Urothelium cell line (cell line): ENCODE measurements at regions not wholly inside any gene's neighbourhood (a gene's known extent, or its start where the extent isn't known, plus 50 kb on each side); places are given as distances from the start of the nearest gene placed in this dataset.

Experiments used
- DNase-seq: peaks from one replicate; pipeline ENCODE4 v3.0.0; 2011; ENCODE audit warnings: low spot score, mixed read lengths
- FAIRE-seq: peaks from 2 replicates; lab custom pipeline; 2011; peaks lifted over from hg19 to GRCh38; lab: Jason Lieb, UNC

DNA sequence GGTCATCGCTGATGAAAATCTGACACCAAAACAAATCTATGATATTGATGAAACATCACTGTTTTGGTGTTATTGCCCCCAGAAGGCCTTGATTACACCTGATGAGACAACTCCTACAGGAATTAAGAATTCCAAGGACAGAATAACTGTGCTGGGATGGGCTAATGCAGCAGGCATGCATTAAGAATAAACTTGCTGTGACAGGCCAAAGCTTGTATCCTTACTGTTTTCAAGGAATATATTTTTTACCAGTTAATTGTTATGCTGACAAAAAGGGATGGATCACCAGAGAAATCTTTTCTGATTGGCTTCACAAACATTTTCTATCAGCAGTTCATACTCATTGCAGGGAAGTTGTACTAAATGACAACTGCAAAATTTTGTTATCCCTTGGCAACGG is 278.2 kb downstream of the IKZF2 start:
- no peak for DNase-seq
- no peak for FAIRE-seq

DNA sequence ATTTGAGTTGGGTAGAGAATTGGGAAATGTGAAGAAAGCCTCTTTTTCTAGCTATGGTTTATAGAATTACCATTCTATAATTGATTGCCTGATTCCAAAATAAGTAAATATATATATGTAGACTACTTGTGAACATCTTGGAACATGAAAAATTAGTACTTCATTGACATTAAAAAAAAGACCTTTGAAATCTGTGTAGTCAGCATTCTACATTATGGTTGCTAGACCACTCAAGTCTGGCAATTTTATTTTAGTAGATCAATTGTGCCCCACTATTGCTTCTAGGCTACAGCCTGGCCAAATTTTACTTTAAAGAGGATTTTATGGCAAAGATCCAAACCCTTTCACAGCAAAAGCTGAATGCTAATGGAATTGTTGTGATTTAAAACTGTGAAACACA is 279.8 kb downstream of the IKZF2 start:
- DNase-seq = no peak
- no peak for FAIRE-seq

DNA sequence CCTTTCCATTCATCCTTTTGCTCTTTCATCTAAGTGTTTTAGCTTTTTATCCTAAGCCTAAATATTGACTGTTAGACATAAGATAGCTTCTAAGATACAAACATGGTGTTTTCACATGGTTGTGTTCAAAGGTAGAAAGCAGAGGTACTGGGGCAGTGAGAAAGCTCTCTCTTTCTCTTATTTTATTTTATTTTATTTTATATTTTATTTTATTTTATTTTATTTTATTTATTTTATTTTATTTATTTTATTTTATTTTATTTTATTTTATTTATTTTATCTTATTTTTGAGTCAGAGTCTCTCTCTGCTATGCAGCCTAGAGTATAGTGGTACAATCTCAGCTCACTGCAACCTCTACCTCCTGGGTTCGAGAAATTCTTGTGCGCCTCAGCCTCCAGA is 287.2 kb downstream of the IKZF2 start:
- FAIRE-seq = no peak
- DNase-seq = no peak

DNA sequence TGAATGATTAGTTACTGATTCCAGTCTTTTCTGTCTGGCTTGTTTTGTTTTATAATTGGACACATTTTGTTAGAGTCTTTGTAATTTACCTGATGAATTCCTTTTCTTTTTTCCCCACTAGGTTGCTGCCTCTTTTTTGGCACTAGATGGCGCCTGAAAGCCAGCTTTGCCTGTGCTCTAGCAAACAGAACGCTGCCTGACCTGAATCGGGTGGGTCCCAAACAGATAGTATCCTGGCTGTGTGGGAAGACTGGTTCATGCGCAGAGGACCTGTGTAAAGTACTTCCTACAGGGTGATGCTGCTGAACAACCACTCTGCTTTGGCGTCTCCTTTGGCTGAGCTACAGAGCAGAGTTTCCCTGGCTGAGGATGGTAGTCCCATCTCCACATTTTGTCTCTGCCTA is 288.2 kb downstream of the IKZF2 start:
- DNase-seq = peak; percentile 21
- no peak for FAIRE-seq

DNA sequence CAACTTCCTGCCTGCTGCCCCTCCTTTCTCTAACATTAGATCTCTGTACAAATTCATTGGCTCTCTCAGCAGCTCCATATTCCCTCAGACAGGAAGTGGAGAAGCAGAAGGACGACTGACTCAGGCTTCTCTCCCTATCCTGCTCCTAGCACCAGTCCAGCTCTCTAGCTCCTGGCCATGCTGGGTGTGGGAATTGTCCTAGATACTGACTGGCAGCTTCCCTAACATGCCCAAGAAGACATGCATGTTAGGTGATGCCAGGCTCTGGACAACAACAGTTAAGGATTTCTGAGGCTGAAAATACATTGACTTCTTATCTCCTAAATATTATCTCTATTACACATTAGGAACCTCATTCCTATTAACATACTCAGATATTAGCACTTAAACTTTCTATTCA is 292.9 kb downstream of the IKZF2 start:
- DNase-seq = no peak
- no peak for FAIRE-seq

DNA sequence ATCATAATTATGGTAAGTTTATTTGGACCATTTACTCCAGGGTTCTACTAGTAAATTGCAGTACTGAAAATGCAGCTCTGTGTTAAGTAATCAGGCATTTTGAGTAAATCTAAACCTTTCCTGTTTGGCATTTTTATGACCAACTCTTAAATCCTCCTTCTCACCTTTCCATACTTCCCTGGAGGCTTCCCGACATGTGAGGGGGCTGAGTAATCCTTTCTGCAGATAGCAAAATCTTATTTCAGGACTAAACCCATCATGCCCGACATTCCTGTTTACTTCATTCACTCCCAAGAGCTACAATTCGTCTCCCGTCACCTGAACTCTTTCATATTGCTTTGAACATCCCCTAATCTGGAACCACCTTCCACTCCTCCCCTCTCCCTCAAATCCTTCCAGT is 296.6 kb downstream of the IKZF2 start:
- FAIRE-seq = no peak
- no peak for DNase-seq

DNA sequence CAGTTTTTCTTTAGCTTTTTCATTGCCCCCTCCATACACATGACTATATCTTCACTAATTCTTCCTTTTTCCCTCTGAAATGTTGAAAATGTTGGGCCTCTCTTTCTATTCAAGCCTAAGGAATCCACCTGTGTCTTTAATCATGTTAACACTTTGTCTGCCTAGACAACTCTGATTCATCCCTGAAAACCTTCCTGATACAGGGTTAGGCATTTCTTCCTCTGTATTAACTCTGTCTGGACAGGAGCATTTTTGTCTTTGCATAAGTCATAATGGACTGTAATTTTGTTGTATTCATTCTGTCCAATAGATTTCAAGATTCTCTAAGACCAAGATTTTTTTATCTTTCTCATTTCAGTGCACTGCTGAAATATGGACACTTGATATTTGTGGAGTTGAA is 297.3 kb downstream of the IKZF2 start:
- no peak for FAIRE-seq
- DNase-seq = no peak

DNA sequence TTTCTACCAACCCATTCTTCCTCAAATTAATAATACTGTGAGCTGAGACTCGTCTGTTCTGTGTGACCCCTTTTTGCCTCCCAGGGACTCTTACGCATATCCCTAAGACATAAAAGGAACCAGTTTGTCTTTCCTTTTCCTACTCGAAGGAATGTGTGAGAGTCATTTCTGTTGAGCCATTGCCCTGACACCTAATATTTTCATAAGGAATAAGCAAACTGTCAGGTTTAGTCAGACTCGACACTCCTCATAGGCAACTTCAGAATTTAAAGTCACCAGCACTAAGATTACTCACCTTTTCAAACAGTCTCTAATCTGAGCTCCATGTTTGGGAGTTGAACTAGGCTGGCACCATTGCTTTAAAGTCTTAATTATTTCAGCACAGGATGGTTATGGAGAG is 305.5 kb downstream of the IKZF2 start:
- DNase-seq (no peak), FAIRE-seq (no peak)

DNA sequence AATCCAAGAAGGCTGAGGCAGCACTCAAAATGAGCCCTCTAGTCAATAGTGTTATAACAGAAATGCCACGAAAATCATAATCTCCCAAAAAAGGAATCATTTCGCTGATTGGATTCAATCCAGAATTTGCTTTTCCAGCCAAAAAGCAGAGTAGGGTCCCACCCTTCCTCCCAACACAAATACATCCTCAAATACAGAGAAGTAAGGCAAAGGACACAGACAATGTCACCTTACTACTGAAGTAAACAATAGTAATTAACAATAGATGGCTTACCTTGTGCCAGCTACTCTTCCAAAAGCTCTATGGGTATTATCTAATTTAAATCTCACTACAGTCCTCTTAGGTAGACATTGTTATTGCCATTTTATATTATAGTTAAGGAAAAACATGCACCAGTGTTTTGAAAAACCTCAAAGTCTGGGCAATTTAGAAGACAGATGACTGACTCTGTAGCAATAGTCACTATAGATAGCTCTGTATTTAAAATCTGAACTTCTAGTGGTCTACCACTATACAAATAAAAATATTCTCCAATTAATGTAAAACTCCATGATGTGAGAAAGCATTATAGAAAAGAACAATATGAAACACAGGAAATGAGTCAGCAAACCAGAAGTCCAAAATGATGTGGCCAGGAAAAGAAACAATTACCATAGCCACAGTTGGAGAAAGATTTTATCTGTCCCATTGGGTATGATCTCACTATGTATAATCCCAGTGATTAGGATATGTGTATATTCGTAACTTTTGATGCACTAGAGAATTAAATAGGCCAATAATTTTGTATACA is 305.0 kb upstream of the ERBB4 start:
- no peak for DNase-seq
- no peak for FAIRE-seq

DNA sequence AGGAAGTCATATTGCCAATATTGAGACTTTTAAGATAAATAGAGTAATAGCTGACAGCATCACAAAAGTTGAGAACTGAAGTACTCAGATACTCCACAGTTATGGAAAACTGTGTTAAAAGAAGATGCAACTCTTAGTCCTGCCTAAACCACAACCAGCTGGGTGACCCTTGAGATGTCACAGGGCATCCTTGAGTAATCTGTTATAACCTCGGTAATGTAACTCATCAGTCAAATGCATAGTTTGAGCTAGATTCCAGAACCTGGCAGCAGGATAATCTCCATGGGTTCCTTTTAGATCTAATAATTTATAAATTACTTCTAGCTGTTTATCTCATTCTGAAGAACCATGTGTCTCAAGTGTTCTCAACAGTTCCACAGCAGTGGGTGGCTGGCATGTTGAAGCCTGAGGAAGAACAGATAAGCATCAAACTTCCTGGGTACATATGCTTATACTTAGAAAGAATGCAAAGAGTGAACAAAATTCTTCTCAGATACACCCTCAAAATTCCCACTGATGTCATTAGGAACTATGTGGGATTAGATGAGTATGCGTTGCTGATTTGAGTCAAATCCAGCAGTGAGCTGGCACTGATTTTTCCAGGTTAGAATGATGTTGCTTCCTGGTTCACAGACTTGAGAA is 304.1 kb upstream of the ERBB4 start:
- no peak for DNase-seq
- FAIRE-seq = no peak

DNA sequence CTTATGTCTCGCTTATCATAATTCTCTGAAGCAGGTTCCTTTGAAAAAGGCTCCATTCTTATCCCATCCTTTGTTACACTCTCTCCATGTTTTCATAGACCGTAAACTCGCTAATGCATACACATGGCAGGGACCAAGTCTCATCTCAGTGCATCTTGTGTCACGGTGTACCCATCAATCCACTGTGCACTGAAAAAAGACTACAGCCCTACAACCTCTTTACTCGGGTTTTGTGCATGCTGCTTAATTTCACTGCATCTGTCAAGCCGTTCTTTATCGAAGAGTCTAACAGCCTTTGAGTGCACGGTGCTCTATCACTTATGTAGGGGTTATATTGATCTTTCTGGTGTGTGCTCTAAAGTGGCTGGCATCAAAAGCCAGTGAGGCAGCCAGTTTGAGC is 302.9 kb upstream of the ERBB4 start:
- DNase-seq = no peak
- no peak for FAIRE-seq

DNA sequence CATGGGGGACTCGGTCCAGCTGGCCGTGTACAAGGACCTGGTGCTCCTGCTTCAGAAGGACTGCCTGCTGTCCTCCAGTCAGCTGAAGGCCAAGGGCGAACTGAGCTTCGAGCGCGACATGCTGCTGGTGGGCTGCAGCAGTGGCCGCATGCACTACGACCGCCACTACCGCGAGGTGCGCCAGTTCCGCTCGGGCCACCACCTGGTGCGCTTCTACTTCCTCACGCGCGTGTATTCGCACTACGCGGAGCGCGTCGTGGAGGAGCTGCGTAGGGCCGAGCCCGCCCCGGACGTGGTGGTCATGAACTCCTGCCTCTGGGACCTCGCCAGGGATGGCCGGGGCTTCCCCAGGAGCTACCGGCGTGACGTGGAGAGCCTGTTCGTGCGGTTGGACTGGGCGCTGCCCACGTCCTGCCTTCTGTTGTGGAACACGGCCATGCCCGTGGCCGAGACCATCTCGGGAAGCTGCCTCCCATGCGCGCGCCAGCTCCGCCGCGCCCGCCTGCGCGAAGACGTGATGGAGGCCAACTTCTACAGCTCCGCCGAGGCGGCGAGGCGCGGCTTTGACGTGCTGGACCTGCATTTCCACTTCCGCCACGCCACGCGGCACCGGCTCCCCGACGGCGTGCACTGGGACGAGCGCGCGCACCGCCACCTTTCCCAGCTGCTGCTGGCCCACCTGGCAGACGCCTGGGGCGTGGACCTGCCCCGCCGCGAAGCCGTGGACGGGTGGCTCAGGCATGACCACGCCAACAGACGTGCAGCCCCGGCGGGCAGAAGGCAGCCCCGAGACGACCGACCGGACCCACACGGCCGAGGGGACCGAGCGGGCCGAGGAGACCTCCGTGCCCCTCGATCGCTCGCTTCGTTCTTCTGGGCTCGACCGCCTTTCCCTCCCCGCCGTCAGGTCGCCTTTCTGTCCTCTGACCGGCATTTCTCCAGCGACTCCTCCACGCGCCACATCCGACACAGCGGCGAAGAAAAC is 293.9 kb upstream of the ERBB4 start:
- FAIRE-seq (no peak), DNase-seq (no peak)

DNA sequence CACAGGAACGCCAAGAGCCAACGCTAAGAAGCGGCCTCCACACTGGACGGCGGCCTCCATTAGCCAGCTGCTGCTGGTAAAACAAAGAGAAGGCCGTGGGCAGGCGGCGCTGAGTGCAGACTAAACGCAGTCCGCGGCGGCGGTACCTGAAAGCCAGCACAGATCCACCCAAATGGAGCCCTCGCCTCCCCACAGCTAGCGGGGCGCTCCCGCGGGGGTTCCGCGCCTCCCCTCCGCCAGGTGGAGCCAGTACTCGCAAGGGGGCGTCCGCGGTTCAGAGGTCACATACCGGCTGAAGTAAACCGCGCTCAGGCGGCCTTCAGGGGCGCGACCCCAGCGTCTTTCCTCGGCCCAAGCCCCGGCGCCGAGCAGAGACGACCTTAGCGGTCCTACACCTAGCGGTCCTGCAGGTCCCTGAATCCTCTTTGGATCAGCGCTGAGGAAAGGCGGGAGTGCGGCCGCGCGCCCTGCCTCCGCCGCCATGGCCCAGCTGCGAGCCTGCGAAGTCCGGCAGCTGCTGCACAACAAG is 293.1 kb upstream of the ERBB4 start:
- DNase-seq (no peak), FAIRE-seq (no peak)

DNA sequence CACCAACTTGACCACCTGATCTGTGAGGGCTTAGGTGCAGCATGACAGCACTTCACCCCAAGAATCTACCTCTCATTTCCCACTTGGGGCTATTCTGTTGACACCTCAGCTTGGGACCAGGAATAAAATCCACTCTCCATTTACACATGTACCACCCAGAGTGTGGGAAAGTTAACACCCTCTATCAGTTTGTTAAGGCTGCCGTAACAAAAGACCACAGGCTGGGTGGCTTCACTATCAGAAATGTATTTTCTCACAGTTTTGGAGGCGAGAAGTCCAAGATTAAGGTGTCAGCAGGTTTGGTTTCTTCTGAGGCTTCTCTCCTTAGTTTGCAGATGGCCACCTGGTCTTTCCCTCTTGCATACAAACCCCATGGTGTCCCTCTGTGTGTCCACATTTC is 277.7 kb upstream of the ERBB4 start:
- FAIRE-seq = no peak
- DNase-seq = no peak

DNA sequence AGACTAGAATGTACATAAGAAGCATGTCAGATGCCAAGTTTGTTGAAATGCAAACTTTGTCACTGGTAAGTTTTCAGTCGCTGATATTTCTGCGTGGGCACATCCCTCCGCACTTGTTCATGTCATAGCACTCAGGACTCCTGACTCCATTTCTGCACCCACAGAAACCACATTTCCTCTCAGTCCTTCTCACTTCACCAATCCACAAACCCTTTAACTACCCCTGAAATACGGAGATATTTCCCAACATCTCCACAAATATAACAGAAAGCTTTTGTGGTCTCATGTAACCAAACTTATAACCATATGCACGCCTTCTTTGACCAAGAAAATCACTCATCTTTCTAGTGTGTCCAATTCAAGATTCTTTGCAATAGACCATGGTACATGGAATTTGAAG is 276.9 kb upstream of the ERBB4 start:
- FAIRE-seq = no peak
- DNase-seq = no peak

DNA sequence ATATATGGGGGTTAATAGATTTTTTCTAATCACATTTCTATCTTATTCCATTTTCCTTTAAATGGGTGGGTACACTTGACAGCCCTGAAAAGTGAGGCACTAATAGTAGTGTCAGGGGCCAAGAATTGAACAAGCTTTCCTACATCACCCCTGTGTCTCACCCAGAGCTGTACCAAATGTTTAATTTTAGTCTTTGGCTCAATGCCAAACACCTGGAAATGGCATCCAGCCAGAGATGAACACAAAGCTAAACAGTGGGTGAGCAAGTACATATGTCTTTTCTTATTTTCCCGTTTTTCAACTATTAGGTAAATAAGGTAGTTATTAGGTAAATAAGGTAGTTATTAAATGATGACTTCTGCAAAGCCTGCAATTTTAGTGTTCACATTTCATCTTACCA is 276.3 kb upstream of the ERBB4 start:
- no peak for DNase-seq
- FAIRE-seq = no peak

DNA sequence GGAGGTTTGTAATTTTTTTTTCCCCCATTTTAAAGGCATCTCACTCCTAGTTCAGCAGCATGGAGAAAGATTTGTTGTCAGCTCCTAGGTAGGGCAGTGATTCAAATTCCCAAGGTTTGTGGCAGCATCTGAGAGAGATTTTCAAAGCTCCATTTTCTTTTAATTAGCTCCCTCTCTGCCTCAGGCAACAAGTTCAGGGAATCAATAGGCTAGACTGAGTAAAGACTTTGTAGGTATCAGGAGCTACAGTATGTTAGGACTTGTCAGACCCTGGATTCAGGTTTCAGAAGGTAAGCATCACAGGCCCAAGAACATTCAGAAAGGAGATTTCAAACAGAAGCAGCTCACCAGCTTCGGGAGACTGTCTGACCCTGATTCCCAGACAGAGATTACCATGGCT is 273.3 kb upstream of the ERBB4 start:
- DNase-seq (no peak), FAIRE-seq (no peak)

DNA sequence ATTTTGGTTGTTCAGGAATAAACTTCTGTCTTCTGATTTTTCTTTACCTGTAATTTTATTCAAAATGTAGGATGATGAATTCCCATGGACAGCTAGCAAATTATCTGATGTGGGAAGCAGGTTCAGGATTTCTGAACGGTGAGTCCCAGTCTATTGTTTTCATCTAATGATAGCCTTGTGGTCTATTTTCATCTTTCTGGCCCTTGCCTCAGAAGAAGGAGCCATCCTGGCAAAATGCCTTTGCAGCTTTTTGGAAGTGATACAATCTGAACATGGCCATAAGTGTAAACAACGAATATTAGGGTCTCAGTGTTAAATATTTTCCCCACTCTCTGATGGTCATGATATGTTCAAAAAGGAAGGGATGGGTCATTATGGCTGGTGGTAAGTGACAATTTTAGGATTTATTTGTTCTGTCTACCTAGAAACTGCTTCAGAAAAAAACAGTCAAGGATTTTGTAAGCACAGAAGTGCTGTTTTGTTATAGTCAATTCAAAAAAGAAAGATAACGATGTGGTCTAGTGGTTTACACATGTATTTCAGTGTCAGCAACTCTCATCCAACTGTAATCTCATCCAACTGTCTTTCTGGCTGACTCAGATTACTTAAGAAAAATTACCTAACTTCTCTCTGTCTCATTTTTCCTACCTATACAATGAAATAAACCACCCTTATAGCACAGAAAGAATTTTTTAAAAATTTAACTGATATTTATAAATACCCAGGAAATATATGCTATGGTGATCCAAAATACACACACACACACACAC is 272.6 kb upstream of the ERBB4 start:
- DNase-seq (no peak), FAIRE-seq (no peak)

DNA sequence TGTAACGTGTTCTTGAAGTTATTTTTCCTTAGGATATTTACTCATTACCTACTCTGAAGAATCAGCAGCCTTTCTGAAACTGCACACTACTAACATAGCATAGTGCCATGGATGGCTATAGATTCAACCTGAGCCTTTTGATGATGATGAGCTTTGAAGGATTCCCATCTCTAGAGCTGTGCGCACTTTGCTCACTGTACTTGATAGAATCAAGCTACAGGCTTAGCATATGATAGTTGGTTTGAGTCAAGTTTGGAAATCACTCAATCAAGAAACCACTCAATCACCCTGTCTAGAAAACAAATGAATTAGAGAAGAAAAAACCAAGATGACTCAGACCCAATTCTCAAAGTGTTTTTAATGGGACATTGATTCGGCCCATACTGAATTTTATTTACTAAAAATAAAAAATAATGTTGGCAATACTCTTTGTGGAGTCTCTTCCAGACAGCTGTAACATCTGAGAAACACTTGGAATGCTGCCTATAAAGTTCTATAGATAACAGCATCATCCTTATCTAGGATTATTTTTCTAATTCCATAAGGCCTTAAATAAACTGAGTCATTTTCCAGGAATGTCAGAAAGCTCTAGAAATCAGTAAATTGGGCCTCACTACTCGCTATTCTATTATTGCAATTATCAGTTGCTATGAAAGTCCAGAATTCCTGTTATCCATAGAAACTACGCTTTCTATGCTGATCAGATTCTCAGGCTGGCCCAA is 259.0 kb upstream of the ERBB4 start:
- FAIRE-seq (no peak), DNase-seq (no peak)

DNA sequence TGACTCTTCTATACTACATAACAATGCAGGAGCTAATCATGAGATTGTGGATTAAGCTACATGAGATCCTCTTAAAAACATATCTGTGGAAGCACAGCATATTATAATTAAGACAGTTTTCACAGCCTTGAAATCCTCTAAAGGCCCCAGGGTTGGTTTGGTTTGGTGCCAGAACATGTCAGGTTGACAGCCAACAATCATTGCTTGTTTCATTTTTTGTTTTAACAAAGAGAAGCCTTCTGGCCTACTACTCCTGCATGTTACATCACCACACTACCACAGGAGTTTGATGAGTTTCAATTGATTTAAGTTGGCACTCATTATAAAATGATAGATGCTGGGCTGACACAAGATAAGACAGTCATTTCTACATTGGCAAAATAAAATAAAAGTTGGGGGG is 255.9 kb upstream of the ERBB4 start:
- no peak for FAIRE-seq

More for the DNA sequence above, 255.9 kb upstream of the ERBB4 start:
- no peak for DNase-seq
